ENCODE measurements at regions not wholly inside any gene's neighbourhood (a gene's known extent, or its start where the extent isn't known, plus 50 kb on each side); places are given as distances from the start of the nearest gene placed in this dataset.
"Not testable (repeated sequence)": the region's sequence is repeated elsewhere in the genome, so short reads cannot be mapped to it uniquely, and the experiment has no call there.

DNA sequence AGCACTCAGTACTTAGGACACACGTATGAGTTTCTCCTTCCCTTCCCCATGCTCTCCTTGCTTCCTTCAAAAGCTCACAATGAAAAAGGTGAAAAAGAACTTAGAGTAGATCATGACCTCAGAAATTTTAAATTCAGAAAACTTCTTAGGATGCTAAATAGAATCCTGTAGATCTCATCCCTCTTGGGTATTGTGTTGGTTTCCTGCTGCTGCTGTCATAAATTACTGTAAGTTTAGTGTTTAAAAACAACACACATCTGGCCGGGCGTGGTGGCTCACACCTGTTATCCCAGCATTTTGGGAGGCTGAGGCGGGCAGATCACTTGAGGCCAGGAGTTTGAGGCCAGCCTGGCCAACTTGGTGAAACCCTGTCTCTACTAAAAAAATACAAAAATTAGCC is 106.9 kb downstream of the SOCS6 start:
- DNase-seq: not testable (repeated sequence)

DNA sequence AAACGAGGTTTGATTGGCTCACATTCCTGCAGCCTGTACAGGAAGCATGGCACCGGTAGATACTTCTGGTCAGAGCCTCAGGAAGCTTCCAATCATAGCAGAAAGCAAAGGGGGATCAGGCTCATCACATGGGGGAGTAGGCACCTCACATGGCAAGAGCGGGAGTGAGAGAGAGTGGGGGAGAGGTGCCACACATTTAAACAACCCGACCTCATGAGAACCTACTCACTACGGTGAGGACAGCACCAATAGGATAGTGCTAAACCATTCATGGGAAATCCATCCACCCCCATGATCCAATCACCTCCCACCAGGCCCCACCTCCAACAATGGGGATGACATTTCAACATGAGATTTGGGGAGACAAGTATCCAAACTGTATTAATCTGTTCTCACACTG is 105.8 kb downstream of the SOCS6 start:
- no peak for DNase-seq

DNA sequence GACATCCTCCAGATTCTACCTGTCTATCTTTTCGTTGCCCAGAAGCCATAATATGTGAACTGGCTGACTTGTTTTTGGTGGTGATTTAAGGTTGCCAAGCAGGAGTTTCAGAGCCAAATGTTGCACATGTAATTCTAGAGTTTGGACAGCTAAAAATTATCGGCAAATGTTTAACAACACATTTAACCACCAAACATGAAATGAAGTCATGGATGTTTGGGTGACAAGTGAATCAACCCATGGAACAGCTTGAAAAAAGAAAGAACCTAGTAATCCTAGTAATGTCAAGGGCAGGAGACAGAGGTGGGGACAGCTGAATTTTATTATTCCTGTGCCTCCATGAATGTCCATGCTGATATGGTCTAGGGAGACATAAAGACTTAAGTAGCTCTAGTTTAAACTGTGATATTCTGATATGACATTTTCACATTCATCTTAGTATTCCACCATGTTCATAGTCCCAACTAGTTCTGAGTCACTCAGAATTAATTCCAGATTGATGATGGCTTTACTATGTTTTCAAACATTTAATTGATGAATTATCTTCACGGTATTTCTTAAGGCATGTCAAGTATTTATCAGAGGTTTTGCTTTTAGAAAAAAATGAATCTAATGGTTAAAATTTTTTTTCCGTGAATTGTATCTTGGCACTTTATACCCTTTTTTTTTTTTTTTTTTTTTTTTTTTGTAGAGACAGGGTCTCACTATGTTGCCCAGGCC is 101.7 kb downstream of the SOCS6 start:
- DNase-seq: no peak

DNA sequence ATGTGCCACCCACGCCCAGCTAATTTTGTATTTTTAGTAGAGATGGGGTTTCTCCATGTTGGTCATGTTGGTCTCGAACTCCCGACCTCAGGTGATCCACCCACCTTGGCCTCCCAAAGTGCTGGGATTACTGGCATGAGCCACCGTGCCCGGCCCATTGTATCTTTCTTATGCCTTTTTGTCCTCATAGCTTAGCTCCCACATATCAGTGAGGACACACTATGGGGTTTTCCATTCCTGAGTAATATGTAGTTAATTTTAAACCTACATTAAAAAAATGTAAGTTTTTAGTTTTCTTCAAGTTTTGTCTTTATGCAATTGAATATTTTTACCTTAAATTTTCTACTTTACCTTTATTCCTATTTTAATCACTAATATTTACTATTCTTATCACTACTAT is 100.2 kb downstream of the SOCS6 start:
- not testable (repeated sequence) for DNase-seq

DNA sequence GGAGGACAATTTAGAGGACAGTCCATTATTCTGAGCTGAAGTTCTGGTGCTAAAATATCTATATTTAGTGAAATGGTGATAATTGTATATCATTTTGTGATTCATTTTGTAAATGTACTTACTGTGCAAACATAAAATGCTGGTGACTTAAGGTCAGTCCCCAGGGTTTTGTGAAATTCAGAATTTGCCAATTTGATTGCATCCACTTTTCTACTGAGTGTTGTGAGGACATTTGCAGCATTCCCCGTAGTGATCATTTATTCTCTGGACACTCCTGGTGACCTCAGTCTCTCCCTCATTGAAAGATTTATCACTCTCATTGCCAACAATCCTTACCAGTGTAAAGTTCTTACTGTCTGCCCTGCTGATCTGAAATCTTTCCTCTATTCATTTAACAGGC is 98.2 kb downstream of the SOCS6 start:
- DNase-seq: no peak

DNA sequence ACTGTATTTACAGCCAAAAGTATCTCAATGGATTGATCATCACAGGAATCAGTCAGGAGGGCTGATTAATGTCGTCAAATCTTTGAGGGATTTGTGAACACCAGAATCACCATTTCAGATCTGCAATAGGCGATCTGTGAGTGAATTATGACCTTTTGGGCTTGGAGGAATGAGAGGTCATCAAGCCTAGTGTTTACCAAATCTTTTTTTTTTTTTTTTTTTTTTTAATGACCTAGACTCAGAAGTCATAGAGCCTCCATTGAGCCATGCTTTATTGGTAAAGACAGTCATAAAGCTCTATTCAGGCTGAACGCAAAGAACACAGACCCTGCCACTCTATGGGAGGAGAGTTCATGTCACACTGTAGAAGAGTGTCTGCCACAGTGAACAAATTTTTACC is 97.7 kb downstream of the SOCS6 start:
- no peak for DNase-seq

DNA sequence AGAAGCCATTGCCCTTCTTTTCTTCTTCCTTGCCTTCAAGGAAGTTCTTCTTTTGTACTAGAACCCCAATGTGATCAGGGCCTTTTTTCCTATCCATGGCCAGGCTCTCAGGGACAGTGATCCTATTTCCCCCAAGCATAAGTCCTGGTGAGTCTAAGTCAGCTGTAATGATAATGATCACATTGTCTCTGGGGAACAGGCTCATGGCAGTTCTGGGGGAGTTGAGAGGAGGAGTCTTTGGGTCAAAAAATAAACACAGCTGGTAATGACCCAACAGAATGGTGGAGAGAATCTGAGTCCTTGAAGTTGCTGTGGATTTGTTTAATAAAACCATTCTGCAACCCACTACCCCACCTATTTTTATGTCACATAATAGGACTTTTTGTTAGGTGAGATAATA is 96.6 kb downstream of the SOCS6 start:
- no peak for DNase-seq

DNA sequence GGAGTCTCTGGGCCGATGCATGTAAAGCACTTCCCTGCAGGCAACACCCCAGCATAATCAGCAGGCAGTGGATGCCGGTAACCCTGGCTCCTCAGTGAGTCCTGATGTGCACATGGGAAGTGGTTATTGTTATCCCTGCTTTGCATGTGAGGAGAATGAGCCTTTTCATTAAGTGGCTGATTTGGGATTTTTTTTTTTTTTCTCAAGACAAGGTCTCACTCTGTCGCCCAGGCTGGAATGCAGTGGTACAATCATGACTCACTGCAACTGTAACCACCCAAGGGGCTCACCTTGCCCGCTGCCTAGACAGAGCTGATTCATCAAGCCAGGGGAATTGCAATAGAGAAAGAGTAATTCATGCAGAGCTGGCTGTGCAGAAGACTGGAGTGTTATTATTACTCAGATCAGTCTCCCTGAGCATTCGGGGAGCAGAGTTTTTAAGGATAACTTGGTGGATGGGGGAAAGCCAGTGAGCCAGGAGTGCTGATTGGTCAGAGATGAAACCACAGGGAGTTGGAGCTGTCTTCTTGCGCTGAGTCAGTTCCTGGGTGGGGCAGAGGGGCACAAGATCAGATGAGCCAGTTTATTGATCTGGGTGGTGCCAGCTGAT is 95.4 kb downstream of the SOCS6 start:
- DNase-seq: no peak

DNA sequence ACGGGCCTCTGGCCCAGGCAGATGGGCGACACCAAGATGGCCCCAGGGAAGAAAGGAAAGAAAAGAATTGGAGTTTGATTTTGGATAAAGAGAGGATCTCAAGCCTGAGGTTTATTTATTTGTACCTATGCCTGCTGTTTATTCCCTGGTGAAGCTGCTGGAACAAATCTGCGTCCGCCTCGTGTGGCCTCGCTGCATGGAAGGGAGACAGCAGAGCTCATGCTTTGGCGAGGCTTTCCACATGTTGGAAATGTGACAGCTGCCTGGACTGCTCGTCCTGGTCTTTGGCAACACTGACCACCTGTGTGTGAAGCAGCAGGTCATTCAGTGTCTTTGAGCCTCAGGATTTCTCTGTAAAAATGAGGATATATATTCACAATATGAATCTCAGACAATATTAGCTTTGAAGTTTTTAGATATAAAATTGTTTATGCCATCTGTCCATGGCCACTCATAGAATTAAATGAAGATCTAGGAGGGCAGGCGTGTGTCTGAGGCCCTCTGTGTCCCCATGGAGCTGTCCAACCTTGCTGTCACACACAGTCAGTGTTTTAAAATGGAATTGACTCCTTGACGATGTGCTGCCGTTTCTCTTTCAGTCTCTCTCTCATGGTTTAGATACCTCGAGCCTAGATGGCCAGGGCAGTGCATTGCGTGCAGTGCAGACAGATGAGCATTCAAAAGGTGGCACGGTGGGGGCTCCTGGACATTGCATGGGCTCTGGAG is 94.3 kb downstream of the SOCS6 start:
- no peak for DNase-seq

DNA sequence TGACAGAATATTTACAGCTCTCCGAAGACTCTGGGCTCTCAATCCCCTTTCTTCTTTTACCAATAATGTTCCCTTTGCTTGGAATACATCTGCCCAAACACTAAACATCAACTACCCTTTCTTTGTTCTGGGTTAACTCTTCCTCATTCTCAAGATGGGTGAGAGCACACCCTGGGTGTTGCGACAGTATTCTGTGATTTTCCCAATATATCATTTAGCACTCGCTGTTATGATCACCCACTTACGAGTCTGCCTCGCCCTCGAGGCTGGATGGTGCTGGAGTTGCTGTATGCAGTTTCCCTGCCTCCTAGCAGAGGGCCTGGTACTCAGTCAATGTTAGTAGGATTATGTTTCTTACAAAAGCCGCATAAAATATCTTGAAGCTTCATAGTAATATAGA is 93.2 kb downstream of the SOCS6 start:
- DNase-seq: no peak

DNA sequence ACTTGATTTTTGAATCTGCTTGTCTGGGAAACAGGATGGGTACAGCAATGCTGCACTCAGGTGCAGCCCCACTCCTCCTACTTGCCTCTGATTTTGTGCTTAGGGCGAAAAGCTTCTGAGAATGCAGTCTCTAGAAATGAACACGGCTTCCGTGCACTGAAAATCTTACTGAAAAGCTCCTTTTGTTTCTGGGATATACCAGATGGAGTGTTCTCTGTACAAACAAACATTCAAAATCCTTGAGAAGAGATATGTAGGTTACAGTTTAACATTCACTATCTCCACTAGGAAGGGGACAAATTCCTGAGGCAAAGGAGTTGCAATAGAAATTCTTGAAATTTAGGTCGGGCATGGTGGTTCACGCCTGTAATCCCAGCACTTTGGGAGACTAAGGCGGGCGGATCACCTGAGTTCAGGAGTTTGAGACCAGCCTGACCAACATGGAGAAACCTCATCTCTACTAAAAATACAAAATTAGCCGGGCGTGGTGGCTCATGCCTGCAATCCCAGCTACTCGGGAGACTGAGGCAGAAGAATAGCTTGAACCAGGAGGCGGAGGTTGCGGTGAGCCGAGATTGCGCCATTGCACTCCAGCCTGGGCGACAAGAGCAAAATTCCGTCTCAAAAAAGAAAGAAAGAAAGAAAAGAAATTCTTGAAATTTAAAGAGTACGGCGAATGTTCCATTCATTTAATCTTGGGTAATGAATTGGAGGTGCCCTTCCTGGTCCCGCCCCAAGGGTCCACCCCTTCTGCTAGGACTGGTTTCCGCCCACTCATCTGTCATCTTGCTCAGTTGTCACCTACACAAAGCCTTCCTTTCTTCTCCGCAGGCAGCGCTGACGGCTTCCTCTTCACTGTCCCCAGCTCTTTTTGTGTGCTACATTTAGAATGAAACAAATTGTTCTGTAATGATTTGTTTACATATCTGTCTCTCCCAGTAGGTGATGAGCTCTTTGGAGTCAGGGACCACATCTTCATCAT is 92.4 kb downstream of the SOCS6 start:
- no peak for DNase-seq
